Astrocyte (in vitro differentiated cells and primary cell): ENCODE measurements at regions not wholly inside any gene's neighbourhood (a gene's known extent, or its start where the extent isn't known, plus 50 kb on each side); places are given as distances from the start of the nearest gene placed in this dataset.

Experiments used
- DNase-seq: peaks from one replicate; pipeline ENCODE4 v3.0.0-alpha.2; 2010; ENCODE audit warnings: low read depth
- FAIRE-seq: peaks from 2 replicates; lab custom pipeline; 2011; peaks lifted over from hg19 to GRCh38; lab: Jason Lieb, UNC
- H2AFZ ChIP-seq: 2 replicates; pipeline ENCODE4 v1.6.0; 2012; ENCODE audit warnings: low read depth, low read length, inconsistent platforms
- H3K27ac ChIP-seq: 2 replicates; pipeline ENCODE4 v1.5.1; 2011; ENCODE audit warnings: low read depth, low read length, inconsistent platforms
- H3K27me3 ChIP-seq: 2 replicates; pipeline ENCODE4 v1.6.0; 2011; ENCODE audit warnings: low read length, inconsistent platforms; ENCODE audit not compliant: insufficient read depth
- H3K36me3 ChIP-seq: 2 replicates; pipeline ENCODE4 v1.5.1; 2011; ENCODE audit warnings: low read length, inconsistent platforms; ENCODE audit not compliant: insufficient read depth
- H3K4me1 ChIP-seq: 2 replicates; pipeline ENCODE4 v1.5.1; 2011; ENCODE audit warnings: low read length, inconsistent platforms; ENCODE audit not compliant: insufficient read depth
- H3K4me2 ChIP-seq: 2 replicates; pipeline ENCODE4 v1.6.0; 2012; ENCODE audit warnings: low read length, inconsistent platforms
- H3K4me3 ChIP-seq: 2 replicates; pipeline ENCODE4 v1.5.1; 2011; ENCODE audit warnings: low read depth, mild to moderate bottlenecking, low read length, inconsistent platforms; ENCODE audit not compliant: insufficient read depth
- H3K79me2 ChIP-seq: 2 replicates; pipeline ENCODE4 v1.6.0; 2012; ENCODE audit warnings: mild to moderate bottlenecking, low read length, inconsistent platforms; ENCODE audit not compliant: insufficient read depth
- H3K9ac ChIP-seq: 2 replicates; pipeline ENCODE4 v1.6.0; 2012; ENCODE audit warnings: mild to moderate bottlenecking, low read length, inconsistent platforms
- H3K9me3 ChIP-seq: 2 replicates; pipeline ENCODE4 v1.5.1; 2012; ENCODE audit warnings: low read depth, mild to moderate bottlenecking, low read length, inconsistent platforms; ENCODE audit not compliant: insufficient read depth
- H4K20me1 ChIP-seq: 2 replicates; pipeline ENCODE4 v1.6.0; 2012; ENCODE audit warnings: low read length, inconsistent platforms; ENCODE audit not compliant: insufficient read depth
- H3K27ac Mint-ChIP-seq: one replicate; pipeline ENCODE4 v1.8.0; 2021; ENCODE audit warnings: mild to moderate bottlenecking, mixed read lengths; ENCODE audit not compliant: unreplicated experiment
- H3K27me3 Mint-ChIP-seq: one replicate; pipeline ENCODE4 v1.8.0; 2021; ENCODE audit warnings: low read depth, mixed read lengths; ENCODE audit not compliant: unreplicated experiment
- H3K36me3 Mint-ChIP-seq: one replicate; pipeline ENCODE4 v1.8.0; 2021; ENCODE audit warnings: low read depth, mixed read lengths; ENCODE audit not compliant: unreplicated experiment
- H3K4me1 Mint-ChIP-seq: one replicate; pipeline ENCODE4 v1.8.0; 2021; ENCODE audit warnings: low read depth, mixed read lengths; ENCODE audit not compliant: unreplicated experiment
- H3K4me3 Mint-ChIP-seq: one replicate; pipeline ENCODE4 v1.8.0; 2021; ENCODE audit warnings: mild to moderate bottlenecking, moderate library complexity, mixed read lengths; ENCODE audit not compliant: unreplicated experiment
- H3K9me3 Mint-ChIP-seq: one replicate; pipeline ENCODE4 v1.8.0; 2021; ENCODE audit warnings: mild to moderate bottlenecking, mixed read lengths; ENCODE audit not compliant: unreplicated experiment
- EZH2 ChIP-seq: IDR thresholded peaks from 2 replicates; pipeline ENCODE4 v1.6.1; 2012; ENCODE audit warnings: mild to moderate bottlenecking, low read length, inconsistent platforms; ENCODE audit not compliant: insufficient read depth
- TF ChIP-seq, protein P1 (sequence below): IDR thresholded peaks from 2 replicates; pipeline ENCODE4 v1.5.1; 2011; ENCODE audit warnings: low read depth, mild to moderate bottlenecking, inconsistent platforms, low read length, moderate library complexity; ENCODE audit not compliant: insufficient read depth

GRCh38 chr7:37531225-37531624, 82.6 kb upstream of the ELMO1 start:
- H3K4me2 ChIP-seq: no peak overlapping the region
- no peaks in the 10 kb centered on the region for H3K9me3 ChIP-seq
- DNase-seq (no peak), FAIRE-seq (no peak)
- no peaks in the 10 kb centered on the region for H3K79me2 ChIP-seq
- no peak overlapping the region for H3K4me3 ChIP-seq
- no peaks in the 10 kb centered on the region for H3K27me3 ChIP-seq
- no peaks in the 10 kb centered on the region for H4K20me1 ChIP-seq
- Mint-ChIP-seq H3K36me3 (peaks cover 1% of the 10 kb centered on the region), H3K9me3 (no peaks in the 10 kb centered on the region), H3K4me3 (no peak overlapping the region), H3K27ac (no peak overlapping the region), H3K27me3 (no peaks in the 10 kb centered on the region), H3K4me1 (no peaks in the 10 kb centered on the region)
- no peaks in the 10 kb centered on the region for H3K36me3 ChIP-seq
- H3K27ac ChIP-seq: no peak overlapping the region
- TF ChIP-seq, protein P1, sequence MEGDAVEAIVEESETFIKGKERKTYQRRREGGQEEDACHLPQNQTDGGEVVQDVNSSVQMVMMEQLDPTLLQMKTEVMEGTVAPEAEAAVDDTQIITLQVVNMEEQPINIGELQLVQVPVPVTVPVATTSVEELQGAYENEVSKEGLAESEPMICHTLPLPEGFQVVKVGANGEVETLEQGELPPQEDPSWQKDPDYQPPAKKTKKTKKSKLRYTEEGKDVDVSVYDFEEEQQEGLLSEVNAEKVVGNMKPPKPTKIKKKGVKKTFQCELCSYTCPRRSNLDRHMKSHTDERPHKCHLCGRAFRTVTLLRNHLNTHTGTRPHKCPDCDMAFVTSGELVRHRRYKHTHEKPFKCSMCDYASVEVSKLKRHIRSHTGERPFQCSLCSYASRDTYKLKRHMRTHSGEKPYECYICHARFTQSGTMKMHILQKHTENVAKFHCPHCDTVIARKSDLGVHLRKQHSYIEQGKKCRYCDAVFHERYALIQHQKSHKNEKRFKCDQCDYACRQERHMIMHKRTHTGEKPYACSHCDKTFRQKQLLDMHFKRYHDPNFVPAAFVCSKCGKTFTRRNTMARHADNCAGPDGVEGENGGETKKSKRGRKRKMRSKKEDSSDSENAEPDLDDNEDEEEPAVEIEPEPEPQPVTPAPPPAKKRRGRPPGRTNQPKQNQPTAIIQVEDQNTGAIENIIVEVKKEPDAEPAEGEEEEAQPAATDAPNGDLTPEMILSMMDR: no peak
- no peak for TF ChIP-seq EZH2
- H3K4me1 ChIP-seq: no peaks in the 10 kb centered on the region
- no peak overlapping the region for H2AFZ ChIP-seq
- H3K9ac ChIP-seq: no peak overlapping the region

DNA sequence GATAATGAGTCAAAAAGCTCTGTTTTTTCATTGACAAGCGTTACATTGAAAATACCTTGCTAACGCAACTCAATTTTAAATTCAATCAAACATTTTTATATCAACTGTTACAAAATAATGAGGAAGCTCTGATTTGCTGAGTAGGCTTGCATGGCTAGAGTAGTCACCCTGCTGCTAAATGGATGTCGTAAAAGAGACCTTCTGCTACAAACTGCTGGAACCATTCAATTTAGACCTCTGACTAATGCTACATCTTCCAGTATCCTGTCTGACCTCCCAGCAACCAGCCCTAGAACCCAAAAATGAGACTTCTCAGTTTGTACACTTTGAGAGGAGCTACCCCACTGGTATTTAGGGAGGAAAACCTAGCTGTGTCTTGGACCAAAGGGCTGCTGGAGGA, 84.0 kb upstream of the ELMO1 start:
- Histone ChIP-seq H3K9ac (no peak overlapping the region), H3K36me3 (no peaks in the 10 kb centered on the region), H3K79me2 (no peaks in the 10 kb centered on the region), H3K4me2 (no peak overlapping the region), H4K20me1 (no peaks in the 10 kb centered on the region), H3K4me3 (no peak overlapping the region), H3K27ac (no peak overlapping the region), H3K9me3 (peaks cover 4% of the 10 kb centered on the region), H2AFZ (no peak overlapping the region), H3K27me3 (no peaks in the 10 kb centered on the region), H3K4me1 (no peaks in the 10 kb centered on the region)
- DNase-seq: no peak
- Mint-ChIP-seq H3K9me3 (no peaks in the 10 kb centered on the region), H3K4me3 (no peak overlapping the region), H3K27ac (no peak overlapping the region), H3K27me3 (no peaks in the 10 kb centered on the region), H3K4me1 (no peaks in the 10 kb centered on the region), H3K36me3 (peaks cover 1% of the 10 kb centered on the region)
- TF ChIP-seq, protein P1: no peak
- TF ChIP-seq EZH2: no peak
- FAIRE-seq: no peak

- no peaks in the 10 kb centered on the region for H3K9me3 Mint-ChIP-seq
- no peaks in the 10 kb centered on the region for H3K4me1 ChIP-seq
- no peak overlapping the region for H3K4me3 ChIP-seq
- H2AFZ ChIP-seq: no peak overlapping the region
- peaks cover 4% of the 10 kb centered on the region for H3K9me3 ChIP-seq
- H3K4me1 Mint-ChIP-seq: no peaks in the 10 kb centered on the region
- H3K36me3 ChIP-seq: no peaks in the 10 kb centered on the region
- H3K27ac ChIP-seq: no peak overlapping the region
- H3K36me3 Mint-ChIP-seq: peaks cover 1% of the 10 kb centered on the region
- no peaks in the 10 kb centered on the region for H4K20me1 ChIP-seq
- FAIRE-seq (no peak), DNase-seq (no peak)
- no peaks in the 10 kb centered on the region for H3K27me3 ChIP-seq
- no peaks in the 10 kb centered on the region for H3K27me3 Mint-ChIP-seq
- H3K79me2 ChIP-seq: no peaks in the 10 kb centered on the region
- H3K27ac Mint-ChIP-seq: no peak overlapping the region
- no peak overlapping the region for H3K4me3 Mint-ChIP-seq
- H3K9ac ChIP-seq: no peak overlapping the region
- TF ChIP-seq, protein P1: no peak
- TF ChIP-seq EZH2: no peak
- H3K4me2 ChIP-seq: no peak overlapping the region
Measured at GRCh38 chr7:37534893-37535610, 86.4 kb upstream of the ELMO1 start.
